ENCODE measurements at regions not wholly inside any gene's neighbourhood (a gene's known extent, or its start where the extent isn't known, plus 50 kb on each side); places are given as distances from the start of the nearest gene placed in this dataset.

DNA sequence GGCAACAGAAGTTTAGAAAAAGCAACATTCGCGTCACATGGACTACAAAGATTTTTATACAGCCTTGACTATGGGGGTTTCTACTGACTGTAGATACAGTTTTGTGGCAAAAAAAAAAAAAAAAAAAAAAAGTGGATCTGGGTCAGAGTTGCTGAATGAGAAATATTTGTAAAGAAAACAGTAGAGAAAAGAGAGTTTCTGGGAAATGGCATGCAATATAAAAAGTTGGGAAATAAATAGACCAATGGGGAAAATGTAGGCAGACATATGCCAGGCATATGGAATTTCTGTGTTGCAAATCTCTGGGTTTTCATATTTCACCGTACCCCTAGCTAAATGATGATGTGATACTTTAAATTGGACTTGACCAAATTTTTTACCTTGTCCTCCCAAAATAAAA, 315.3 kb downstream of the EFNB2 start:
- no peak for TF ChIP-seq POLR2AphosphoS5 (IDR thresholded peaks at IDR 0.05; ENCODE audit: low read depth, low read length)
- TF ChIP-seq POLR2A (IDR thresholded peaks at IDR 0.05; ENCODE audit: low read depth, low read length), result no peak
- no peak for TF ChIP-seq POU2F2 (IDR thresholded peaks at IDR 0.05; ENCODE audit: low read depth, low read length)
- TF ChIP-seq TAF1 (IDR thresholded peaks at IDR 0.05; ENCODE audit: low read depth, low read length), result no peak
- no peak for TF ChIP-seq SPI1 (IDR thresholded peaks at IDR 0.05; ENCODE audit: low read depth, low read length)

Measured in GM12891 (cell line).